ENCODE measurements at regions not wholly inside any gene's neighbourhood (a gene's known extent, or its start where the extent isn't known, plus 50 kb on each side); places are given as distances from the start of the nearest gene placed in this dataset.
A peak's percentile ranks its signal among the peaks of the same experiment; 100 is the strongest.

DNA sequence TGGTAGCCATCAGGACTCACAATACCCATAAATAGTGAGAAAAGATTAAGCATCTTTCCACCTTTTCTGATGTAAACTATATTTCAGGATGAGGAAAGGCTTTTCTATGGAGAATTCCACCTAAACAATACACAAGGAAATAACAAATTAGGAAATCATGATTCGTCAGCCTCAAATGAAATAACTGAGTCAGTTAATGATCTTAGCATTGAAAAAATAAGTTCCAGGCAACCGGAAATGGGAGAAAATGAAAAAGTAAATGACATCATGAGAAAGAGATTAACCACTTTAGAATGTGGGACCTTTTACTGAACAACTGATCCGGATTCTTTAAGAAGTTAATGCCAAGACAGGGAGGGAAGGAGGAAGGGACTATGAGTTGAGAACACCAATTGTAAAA is 742.3 kb downstream of the TNS3 start:
- H3K4me3 ChIP-seq (ENCODE audit: insufficient read depth in 1 of 2, low read depth in 1 of 2, low read length in 2 of 2): no peak overlapping the region
- H3K36me3 ChIP-seq (ENCODE audit: control insufficient read depth in 1 of 2, insufficient read depth in 2 of 2, low read depth in 1 of 2, low read length in 2 of 2): no peaks in the 10 kb centered on the region
- H3K4ac ChIP-seq (ENCODE audit: low read depth in 1 of 2, low read length in 2 of 2): no peak overlapping the region
- no peak overlapping the region for H2AK5ac ChIP-seq (ENCODE audit: low read length, severe bottlenecking)
- no peak overlapping the region for H4K8ac ChIP-seq (ENCODE audit: low read length)
- H2BK15ac ChIP-seq (ENCODE audit: low read depth, poor library complexity, severe bottlenecking): no peak overlapping the region
- H2BK12ac ChIP-seq (ENCODE audit: low read length in 2 of 2): no peak overlapping the region
- no peaks in the 10 kb centered on the region for H3K9me3 ChIP-seq (ENCODE audit: control insufficient read depth, low read length)
- no peak overlapping the region for H3K23ac ChIP-seq (ENCODE audit: low read length in 2 of 2)
- H3K14ac ChIP-seq (ENCODE audit: low read length in 2 of 2): no peak overlapping the region
- no peak overlapping the region for H2BK120ac ChIP-seq (ENCODE audit: low read depth, low read length)
- 78% methylated on average over 3 of the region's 3 CpGs for WGBS
- H3K4me1 ChIP-seq (ENCODE audit: control insufficient read depth, insufficient read depth, low read depth, low read length): no peaks in the 10 kb centered on the region
- no peaks in the 10 kb centered on the region for H3K79me1 ChIP-seq (replicated peaks; ENCODE audit: low read length, poor library complexity, severe bottlenecking)
- no peak for DNase-seq
- no peak overlapping the region for H2AFZ ChIP-seq (ENCODE audit: low read depth, low read length)
- H3K18ac ChIP-seq (ENCODE audit: low read depth in 1 of 2, low read length in 2 of 2): no peak overlapping the region
- peak overlapping the region; percentile 24 for H3K9ac ChIP-seq (ENCODE audit: low read length)
- no peaks in the 10 kb centered on the region for H3K27me3 ChIP-seq (ENCODE audit: control insufficient read depth in 1 of 2, insufficient read depth in 1 of 2, low read length in 2 of 2)
- no peak overlapping the region for H3K4me2 ChIP-seq (ENCODE audit: low read length, poor library complexity, severe bottlenecking)
- no peak overlapping the region for H2BK5ac ChIP-seq (ENCODE audit: low read depth, low read length, poor library complexity, severe bottlenecking)
- H4K91ac ChIP-seq (ENCODE audit: low read length): no peak overlapping the region
- H3K27ac ChIP-seq (ENCODE audit: low read length, poor library complexity, severe bottlenecking): no peak overlapping the region

DNA sequence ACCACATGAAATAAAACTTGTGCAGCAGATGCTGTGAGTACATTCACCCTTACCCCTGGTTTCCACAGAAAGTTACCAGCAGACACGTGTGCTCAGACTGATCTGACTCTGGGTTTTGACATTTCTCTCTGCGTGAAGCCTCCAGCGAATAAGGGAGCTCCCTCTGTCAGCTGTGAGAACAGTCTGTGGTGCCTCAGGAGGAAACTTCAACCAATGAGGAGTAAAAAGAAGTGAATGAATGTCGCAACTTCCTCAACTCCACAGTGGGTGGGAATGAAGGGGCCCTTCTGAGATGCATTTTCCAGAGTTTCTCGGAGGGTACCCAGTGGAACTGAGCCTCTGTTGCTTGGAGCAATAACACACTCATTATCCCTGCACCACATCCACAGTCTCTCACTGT is 743.4 kb downstream of the TNS3 start:
- Histone ChIP-seq H2BK15ac (ENCODE audit: low read depth, poor library complexity, severe bottlenecking) (no peak overlapping the region), H3K23ac (ENCODE audit: low read length in 2 of 2) (no peak overlapping the region), H4K91ac (ENCODE audit: low read length) (no peak overlapping the region), H2AFZ (ENCODE audit: low read depth, low read length) (no peak overlapping the region), H3K4me3 (ENCODE audit: insufficient read depth in 1 of 2, low read depth in 1 of 2, low read length in 2 of 2) (no peak overlapping the region), H4K8ac (ENCODE audit: low read length) (no peak overlapping the region), H3K36me3 (ENCODE audit: control insufficient read depth in 1 of 2, insufficient read depth in 2 of 2, low read depth in 1 of 2, low read length in 2 of 2) (no peaks in the 10 kb centered on the region), H2AK5ac (ENCODE audit: low read length, severe bottlenecking) (no peak overlapping the region), H3K79me1 (replicated peaks; ENCODE audit: low read length, poor library complexity, severe bottlenecking) (no peaks in the 10 kb centered on the region), H3K4me2 (ENCODE audit: low read length, poor library complexity, severe bottlenecking) (no peak overlapping the region), H3K4ac (ENCODE audit: low read depth in 1 of 2, low read length in 2 of 2) (no peak overlapping the region), H3K4me1 (ENCODE audit: control insufficient read depth, insufficient read depth, low read depth, low read length) (no peaks in the 10 kb centered on the region), H3K18ac (ENCODE audit: low read depth in 1 of 2, low read length in 2 of 2) (no peak overlapping the region), H3K9me3 (ENCODE audit: control insufficient read depth, low read length) (no peaks in the 10 kb centered on the region), H2BK120ac (ENCODE audit: low read depth, low read length) (no peak overlapping the region), H3K27me3 (ENCODE audit: control insufficient read depth in 1 of 2, insufficient read depth in 1 of 2, low read length in 2 of 2) (no peaks in the 10 kb centered on the region), H3K9ac (ENCODE audit: low read length) (no peak overlapping the region), H3K27ac (ENCODE audit: low read length, poor library complexity, severe bottlenecking) (no peak overlapping the region), H2BK12ac (ENCODE audit: low read length in 2 of 2) (peak overlapping the region in 1 of 2 experiments; percentile 77), H2BK5ac (ENCODE audit: low read depth, low read length, poor library complexity, severe bottlenecking) (no peak overlapping the region), H3K14ac (ENCODE audit: low read length in 2 of 2) (no peak overlapping the region)
- 97% methylated on average over 5 of the region's 5 CpGs for WGBS
- no peak for DNase-seq

DNA sequence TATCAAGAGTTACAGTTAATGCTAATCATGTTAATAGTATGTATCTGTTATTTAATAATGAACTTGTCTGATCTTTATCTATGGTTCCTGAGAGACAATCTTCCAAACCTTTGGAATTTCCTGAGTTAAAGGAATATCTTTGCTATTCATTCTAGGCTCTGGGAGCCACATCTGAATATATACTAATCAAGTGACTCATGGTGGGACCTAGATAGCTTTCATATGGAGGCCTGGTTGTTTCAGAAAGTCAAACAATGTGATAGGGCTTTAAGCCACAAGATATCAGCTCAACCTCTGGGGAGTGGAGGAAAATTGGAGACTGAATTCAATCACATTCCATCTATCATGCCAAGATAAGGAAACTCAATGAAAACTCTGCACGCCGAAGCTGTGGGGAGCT is 746.4 kb downstream of the TNS3 start:
- H4K8ac ChIP-seq (ENCODE audit: low read length): no peak overlapping the region
- H3K14ac ChIP-seq (ENCODE audit: low read length in 2 of 2): no peak overlapping the region
- no peak overlapping the region for H3K18ac ChIP-seq (ENCODE audit: low read depth in 1 of 2, low read length in 2 of 2)
- H2BK5ac ChIP-seq (ENCODE audit: low read depth, low read length, poor library complexity, severe bottlenecking): no peak overlapping the region
- no peak overlapping the region for H4K91ac ChIP-seq (ENCODE audit: low read length)
- H3K4me1 ChIP-seq (ENCODE audit: control insufficient read depth, insufficient read depth, low read depth, low read length): no peaks in the 10 kb centered on the region
- H2BK12ac ChIP-seq (ENCODE audit: low read length in 2 of 2): no peak overlapping the region
- no peak overlapping the region for H3K23ac ChIP-seq (ENCODE audit: low read length in 2 of 2)
- no peaks in the 10 kb centered on the region for H3K36me3 ChIP-seq (ENCODE audit: control insufficient read depth in 1 of 2, insufficient read depth in 2 of 2, low read depth in 1 of 2, low read length in 2 of 2)
- no peak overlapping the region for H3K9ac ChIP-seq (ENCODE audit: low read length)
- WGBS: 89% methylated on average over 2 of the region's 2 CpGs
- no peak overlapping the region for H2AK5ac ChIP-seq (ENCODE audit: low read length, severe bottlenecking)
- DNase-seq: no peak
- H3K4me2 ChIP-seq (ENCODE audit: low read length, poor library complexity, severe bottlenecking): no peak overlapping the region
- H2BK120ac ChIP-seq (ENCODE audit: low read depth, low read length): no peak overlapping the region
- H3K27ac ChIP-seq (ENCODE audit: low read length, poor library complexity, severe bottlenecking): no peak overlapping the region
- H3K79me1 ChIP-seq (replicated peaks; ENCODE audit: low read length, poor library complexity, severe bottlenecking): no peaks in the 10 kb centered on the region
- H3K4me3 ChIP-seq (ENCODE audit: insufficient read depth in 1 of 2, low read depth in 1 of 2, low read length in 2 of 2): no peak overlapping the region
- H2BK15ac ChIP-seq (ENCODE audit: low read depth, poor library complexity, severe bottlenecking): no peak overlapping the region
- H2AFZ ChIP-seq (ENCODE audit: low read depth, low read length): no peak overlapping the region
- no peaks in the 10 kb centered on the region for H3K27me3 ChIP-seq (ENCODE audit: control insufficient read depth in 1 of 2, insufficient read depth in 1 of 2, low read length in 2 of 2)
- H3K4ac ChIP-seq (ENCODE audit: low read depth in 1 of 2, low read length in 2 of 2): no peak overlapping the region
- no peaks in the 10 kb centered on the region for H3K9me3 ChIP-seq (ENCODE audit: control insufficient read depth, low read length)

DNA sequence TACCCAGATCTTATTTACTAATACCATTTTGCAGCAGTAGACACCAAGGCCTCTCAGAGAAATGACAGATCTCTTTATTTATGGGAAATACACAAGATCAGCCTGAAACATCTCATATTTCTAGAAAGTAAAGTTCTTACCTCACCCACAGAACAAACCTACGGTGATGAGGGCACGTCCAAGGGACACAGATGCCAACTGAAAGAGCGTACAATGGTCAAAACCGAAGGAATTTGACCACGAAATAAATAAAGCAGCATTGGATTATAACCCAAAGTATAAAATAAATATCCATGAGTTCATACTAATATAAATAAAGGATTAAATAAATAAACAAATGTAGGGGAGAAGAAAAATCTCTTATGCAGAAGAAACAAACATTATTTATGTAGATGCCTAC is 747.0 kb downstream of the TNS3 start:
- Histone ChIP-seq H3K4ac (ENCODE audit: low read depth in 1 of 2, low read length in 2 of 2) (no peak overlapping the region), H3K27me3 (ENCODE audit: control insufficient read depth in 1 of 2, insufficient read depth in 1 of 2, low read length in 2 of 2) (no peaks in the 10 kb centered on the region), H2AK5ac (ENCODE audit: low read length, severe bottlenecking) (no peak overlapping the region), H3K18ac (ENCODE audit: low read depth in 1 of 2, low read length in 2 of 2) (no peak overlapping the region), H2BK120ac (ENCODE audit: low read depth, low read length) (no peak overlapping the region), H2BK5ac (ENCODE audit: low read depth, low read length, poor library complexity, severe bottlenecking) (no peak overlapping the region), H3K23ac (ENCODE audit: low read length in 2 of 2) (no peak overlapping the region), H3K79me1 (replicated peaks; ENCODE audit: low read length, poor library complexity, severe bottlenecking) (no peaks in the 10 kb centered on the region), H4K8ac (ENCODE audit: low read length) (no peak overlapping the region), H2BK12ac (ENCODE audit: low read length in 2 of 2) (no peak overlapping the region), H4K91ac (ENCODE audit: low read length) (no peak overlapping the region), H3K9ac (ENCODE audit: low read length) (no peak overlapping the region), H3K9me3 (ENCODE audit: control insufficient read depth, low read length) (no peaks in the 10 kb centered on the region), H3K4me2 (ENCODE audit: low read length, poor library complexity, severe bottlenecking) (no peak overlapping the region), H3K4me1 (ENCODE audit: control insufficient read depth, insufficient read depth, low read depth, low read length) (no peaks in the 10 kb centered on the region), H3K14ac (ENCODE audit: low read length in 2 of 2) (no peak overlapping the region), H3K36me3 (ENCODE audit: control insufficient read depth in 1 of 2, insufficient read depth in 2 of 2, low read depth in 1 of 2, low read length in 2 of 2) (no peaks in the 10 kb centered on the region), H3K27ac (ENCODE audit: low read length, poor library complexity, severe bottlenecking) (no peak overlapping the region), H3K4me3 (ENCODE audit: insufficient read depth in 1 of 2, low read depth in 1 of 2, low read length in 2 of 2) (no peak overlapping the region), H2AFZ (ENCODE audit: low read depth, low read length) (no peak overlapping the region), H2BK15ac (ENCODE audit: low read depth, poor library complexity, severe bottlenecking) (no peak overlapping the region)
- DNase-seq: no peak
- 85% methylated on average over 3 of the region's 5 CpGs for WGBS

All from mesenchymal stem cell (in vitro differentiated cells and primary cell).